ENCODE measurements at regions not wholly inside any gene's neighbourhood (a gene's known extent, or its start where the extent isn't known, plus 50 kb on each side); places are given as distances from the start of the nearest gene placed in this dataset.

DNA sequence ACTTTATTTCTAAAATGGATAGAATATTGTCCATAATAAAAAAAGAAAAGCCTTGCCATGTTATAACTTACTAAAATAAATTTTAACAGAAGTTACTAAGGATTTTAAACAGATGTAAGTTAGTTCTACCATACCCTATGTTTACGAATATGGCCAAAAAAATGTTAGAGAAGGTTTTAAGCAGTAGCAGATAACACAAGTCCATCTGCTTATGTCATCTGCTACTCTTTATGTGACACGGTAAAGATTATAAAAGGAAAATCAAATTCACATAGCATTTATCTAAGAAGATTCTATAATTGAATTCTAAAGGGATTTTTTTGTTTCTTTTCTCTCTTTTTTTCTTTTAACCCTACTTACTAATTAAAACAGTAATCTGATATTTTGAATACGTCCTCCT lies 114.2 kb upstream of the MIR17HG start:
- TF ChIP-seq, protein P1, sequence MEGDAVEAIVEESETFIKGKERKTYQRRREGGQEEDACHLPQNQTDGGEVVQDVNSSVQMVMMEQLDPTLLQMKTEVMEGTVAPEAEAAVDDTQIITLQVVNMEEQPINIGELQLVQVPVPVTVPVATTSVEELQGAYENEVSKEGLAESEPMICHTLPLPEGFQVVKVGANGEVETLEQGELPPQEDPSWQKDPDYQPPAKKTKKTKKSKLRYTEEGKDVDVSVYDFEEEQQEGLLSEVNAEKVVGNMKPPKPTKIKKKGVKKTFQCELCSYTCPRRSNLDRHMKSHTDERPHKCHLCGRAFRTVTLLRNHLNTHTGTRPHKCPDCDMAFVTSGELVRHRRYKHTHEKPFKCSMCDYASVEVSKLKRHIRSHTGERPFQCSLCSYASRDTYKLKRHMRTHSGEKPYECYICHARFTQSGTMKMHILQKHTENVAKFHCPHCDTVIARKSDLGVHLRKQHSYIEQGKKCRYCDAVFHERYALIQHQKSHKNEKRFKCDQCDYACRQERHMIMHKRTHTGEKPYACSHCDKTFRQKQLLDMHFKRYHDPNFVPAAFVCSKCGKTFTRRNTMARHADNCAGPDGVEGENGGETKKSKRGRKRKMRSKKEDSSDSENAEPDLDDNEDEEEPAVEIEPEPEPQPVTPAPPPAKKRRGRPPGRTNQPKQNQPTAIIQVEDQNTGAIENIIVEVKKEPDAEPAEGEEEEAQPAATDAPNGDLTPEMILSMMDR (IDR thresholded peaks at IDR 0.05), result no peak
- TF ChIP-seq POLR2AphosphoS5 (IDR thresholded peaks at IDR 0.05) (no peak), POLR2A (IDR thresholded peaks at IDR 0.05) (no peak), EP300 (IDR thresholded peaks at IDR 0.05; ENCODE audit: low read depth) (no peak)
